HepG2 (cell line): ENCODE measurements at regions not wholly inside any gene's neighbourhood (a gene's known extent, or its start where the extent isn't known, plus 50 kb on each side); places are given as distances from the start of the nearest gene placed in this dataset.
"Not testable (repeated sequence)": the region's sequence is repeated elsewhere in the genome, so short reads cannot be mapped to it uniquely, and the experiment has no call there.

Experiments
- ATAC-seq: fragments of 200-7000 bp; cut with Tn5 transposase; 3 replicates; pipeline ENCODE4 v1.9.1; 2020; ENCODE audit warnings: mild to moderate bottlenecking, moderate library complexity
- BruUV-seq: library from RNA; stranded (reverse); fragments of 400-500 nt; replicated peaks from 2 replicates; lab custom pipeline; 2021; lab: Mats Ljungman, UMichigan
- CTCF ChIA-PET: fragments of 300-600 bp; formaldehyde crosslinking; extraction: SDS; loops from one replicate; lab custom pipeline; 2021; ENCODE audit warnings: low total read pairs, inconsistent platforms, low intra/inter-chr PET ratio; lab: Yijun Ruan, JAX
- POLR2A ChIA-PET: fragments of 350-600 bp; sonication (Branson Sonifier 250); formaldehyde crosslinking; loops from one replicate; lab custom pipeline; 2020; ENCODE audit warnings: antibody characterized with exemption, inconsistent platforms; lab: Yijun Ruan, JAX
- DNase-seq: peaks from one replicate; pipeline ENCODE4 v3.0.0-alpha.2; 2015; ENCODE audit warnings: low spot score
- FAIRE-seq: peaks from 3 replicates; lab custom pipeline; 2011; peaks lifted over from hg19 to GRCh38; lab: Jason Lieb, UNC
- H2AFZ ChIP-seq: one replicate; pipeline ENCODE4 v1.6.1; 2011; ENCODE audit warnings: low read length, inconsistent platforms
- H3K27ac ChIP-seq: fragments of 300-600 bp; 3 replicates; pipeline ENCODE4 v1.8.0; 2011; ENCODE audit warnings: mixed run types, mild to moderate bottlenecking, mixed read lengths, low read length, inconsistent platforms; ENCODE audit not compliant: insufficient read depth; ENCODE audit errors: extremely low read length
- H3K27me3 ChIP-seq, 2 experiments: fragments of 200-600 bp in 1 of 2; 2 replicates in 1 of 2; 3 replicates in 1 of 2; pipeline versions ENCODE4 v1.6.0 to v1.8.0; 2011; ENCODE audit warnings: low read length in 2 of 2, mild to moderate bottlenecking in 2 of 2, moderate library complexity in 2 of 2, inconsistent platforms in 1 of 2; ENCODE audit not compliant: insufficient read depth in 2 of 2, control insufficient read depth in 1 of 2
- H3K36me3 ChIP-seq, 2 experiments: fragments of 200-600 bp in 1 of 2; replicated peaks in 1 of 2; 2 replicates in 1 of 2; 3 replicates in 1 of 2; pipeline versions ENCODE4 v1.5.1 to v1.8.0; 2011; ENCODE audit warnings: low read length in 2 of 2, inconsistent platforms in 1 of 2; ENCODE audit not compliant: insufficient read depth in 2 of 2, control insufficient read depth in 1 of 2
- H3K4me1 ChIP-seq: 2 replicates; pipeline ENCODE4 v1.5.1; 2012; ENCODE audit warnings: low read length, inconsistent platforms; ENCODE audit not compliant: insufficient read depth
- H3K4me2 ChIP-seq: 2 replicates; pipeline ENCODE4 v1.6.0; 2011; ENCODE audit warnings: low read depth, low read length, inconsistent platforms
- H3K4me3 ChIP-seq, 3 experiments: fragments of 200-600 bp in 1 of 3; sonication (generic), shearing (Covaris generic) in 1 of 3; replicated peaks in 1 of 3; 2 replicates each; pipeline ENCODE4 v1.5.1; 2011 to 2016; ENCODE audit warnings: low read length in 3 of 3, inconsistent platforms in 2 of 3, low read depth in 2 of 3, mild to moderate bottlenecking in 2 of 3, control low read depth in 1 of 3, mixed read lengths in 1 of 3; ENCODE audit not compliant: insufficient read depth in 1 of 3
- H3K79me2 ChIP-seq: one replicate; pipeline ENCODE4 v1.6.1; 2011; ENCODE audit warnings: low read length, inconsistent platforms; ENCODE audit not compliant: insufficient read depth
- H3K9ac ChIP-seq: 2 replicates; pipeline ENCODE4 v1.6.0; 2011; ENCODE audit warnings: mild to moderate bottlenecking, low read depth, low read length, inconsistent platforms; ENCODE audit not compliant: insufficient read depth
- H3K9me3 ChIP-seq: 2 replicates; pipeline ENCODE4 v1.5.1; 2012; ENCODE audit warnings: mild to moderate bottlenecking, low read length
- H4K20me1 ChIP-seq: 2 replicates; pipeline ENCODE4 v1.6.0; 2011; ENCODE audit warnings: inconsistent platforms, mild to moderate bottlenecking, low read length, moderate library complexity; ENCODE audit not compliant: insufficient read depth
- DMTF1 ChIP-seq: sonication (generic); formaldehyde crosslinking; IDR thresholded peaks from 2 replicates; pipeline ENCODE4 v1.4.0; 2020; ENCODE audit warnings: mild to moderate bottlenecking, missing genetic modification reagents
- HIVEP1 ChIP-seq: sonication (generic); formaldehyde crosslinking; IDR thresholded peaks from 2 replicates; pipeline ENCODE4 v1.4.0; 2020; ENCODE audit warnings: mild to moderate bottlenecking, missing genetic modification reagents
- JUN ChIP-seq: sonication (generic); formaldehyde crosslinking; IDR thresholded peaks from 2 replicates; pipeline ENCODE4 v1.4.0; 2020; ENCODE audit warnings: mild to moderate bottlenecking, missing genetic modification reagents
- KAT2B ChIP-seq: fragments of 150-350 bp; IDR thresholded peaks from 2 replicates; pipeline ENCODE4 v1.6.1; 2014; ENCODE audit warnings: low read depth, low read length, borderline replicate concordance
- MAFK ChIP-seq, 2 experiments: IDR thresholded peaks in 1 of 2; conservative IDR thresholded peaks in 1 of 2; 2 replicates each; pipeline ENCODE4 v1.6.1; 2011; ENCODE audit warnings: improper control_type of control experiment in 2 of 2, low read length in 2 of 2
- MEF2D ChIP-seq: sonication (generic); formaldehyde crosslinking; IDR thresholded peaks from 2 replicates; pipeline ENCODE4 v1.5.1; 2020; ENCODE audit warnings: mild to moderate bottlenecking, missing genetic modification reagents
- SOX6 ChIP-seq, 2 experiments: fragments of 450-650 bp in 1 of 2; sonication (generic) in 1 of 2; formaldehyde crosslinking in 1 of 2; IDR thresholded peaks; 2 replicates each; pipeline versions ENCODE4 v1.4.0 to v1.6.1; 2017 to 2020; ENCODE audit warnings: antibody characterized with exemption in 1 of 2, mild to moderate bottlenecking in 1 of 2, missing genetic modification reagents in 1 of 2
- SP2 ChIP-seq: sonication (generic); formaldehyde crosslinking; IDR thresholded peaks from 2 replicates; pipeline ENCODE4 v1.5.1; 2020; ENCODE audit warnings: mild to moderate bottlenecking, missing genetic modification reagents
- TAF1 ChIP-seq: sonication (generic); formaldehyde crosslinking; IDR thresholded peaks from 2 replicates; pipeline ENCODE4 v1.4.0; 2020; ENCODE audit warnings: missing genetic modification reagents
- TGIF2 ChIP-seq: IDR thresholded peaks from 2 replicates; pipeline ENCODE4 v1.6.1; 2016; ENCODE audit warnings: control low read depth, missing compliant biosample characterization
- THAP7 ChIP-seq: sonication (generic); formaldehyde crosslinking; IDR thresholded peaks from 2 replicates; pipeline ENCODE4 v1.8.1; 2023; ENCODE audit warnings: mild to moderate bottlenecking, missing genetic modification reagents
- ZBTB42 ChIP-seq: sonication (generic); formaldehyde crosslinking; IDR thresholded peaks from 2 replicates; pipeline ENCODE4 v1.5.0; 2020; ENCODE audit warnings: mild to moderate bottlenecking, missing genetic modification reagents
- ZFP41 ChIP-seq: sonication (generic); formaldehyde crosslinking; IDR thresholded peaks from 2 replicates; pipeline ENCODE4 v1.4.0; 2020; ENCODE audit warnings: mild to moderate bottlenecking, missing genetic modification reagents, borderline replicate concordance
- ZNF543 ChIP-seq: sonication (generic); formaldehyde crosslinking; IDR thresholded peaks from 2 replicates; pipeline ENCODE4 v1.4.0; 2020; ENCODE audit warnings: mild to moderate bottlenecking, missing genetic modification reagents
- ZNF556 ChIP-seq: sonication (generic); formaldehyde crosslinking; IDR thresholded peaks from 2 replicates; pipeline ENCODE4 v1.4.0; 2020; ENCODE audit warnings: mild to moderate bottlenecking, missing genetic modification reagents, borderline replicate concordance
- ZNF713 ChIP-seq: sonication (generic); formaldehyde crosslinking; IDR thresholded peaks from 2 replicates; pipeline ENCODE4 v1.4.0; 2020; ENCODE audit warnings: mild to moderate bottlenecking, missing genetic modification reagents
- ZNF816 ChIP-seq: sonication (generic); formaldehyde crosslinking; IDR thresholded peaks from 2 replicates; pipeline ENCODE4 v1.8.0; 2022; ENCODE audit warnings: missing genetic modification reagents, mild to moderate bottlenecking, borderline replicate concordance
- ZSCAN12 ChIP-seq: sonication (generic); formaldehyde crosslinking; IDR thresholded peaks from 2 replicates; pipeline ENCODE4 v1.9.0; 2021; ENCODE audit warnings: mild to moderate bottlenecking, missing genetic modification reagents
- in situ Hi-C: cut with HindIII; loops from 2 replicates; pipeline ENCODE4 v1.10.0; 2017; ENCODE audit warnings: low pct_unique_long_range_greater_than_20kb; ENCODE audit not compliant: extremely low pct_ligation_motif_present
- intact Hi-C: fragments of 100-400 bp; cut with micrococcal nuclease; formaldehyde crosslinking; loops from one replicate; pipeline ENCODE4 v1.10.0; 2022; ENCODE audit not compliant: unreplicated experiment

DNA sequence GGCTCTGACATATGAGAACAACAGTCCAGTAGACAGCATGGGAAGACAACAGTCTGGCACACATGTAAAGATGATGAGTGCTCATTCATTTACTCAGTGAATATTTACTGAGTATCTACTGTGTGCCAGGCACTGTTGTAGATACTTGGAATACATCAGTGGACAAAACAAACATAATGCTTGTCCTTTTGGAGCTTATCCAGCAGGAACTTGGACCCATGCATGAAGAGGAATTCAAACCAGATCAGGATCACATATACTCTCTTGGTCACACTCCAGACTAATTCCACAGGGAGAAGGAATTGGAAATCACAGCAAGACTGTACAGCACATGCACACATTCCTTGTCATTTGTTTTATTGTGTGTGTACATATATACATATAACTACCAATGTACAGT lies 217.6 kb upstream of the TTC29 start:
- H3K4me3 ChIP-seq = no peak overlapping the region
- H3K36me3 ChIP-seq = no peaks in the 10 kb centered on the region
- H3K27me3 ChIP-seq = no peaks in the 10 kb centered on the region; a peak in 1 of 5 replicates
- in situ Hi-C loops = loop anchor here (25.0 kb wide), 1 partner anchor 699 kb away; no protein-coding TSS in a partner anchor
- no peaks in the 10 kb centered on the region for H3K79me2 ChIP-seq
- no peak overlapping the region for H3K27ac ChIP-seq
- H3K9me3 ChIP-seq = no peaks in the 10 kb centered on the region
- ChIA-PET POLR2A (no interaction called here), CTCF (no interaction called here)
- H2AFZ ChIP-seq = no peak overlapping the region
- intact Hi-C loops = no loop called here
- DNase-seq (no peak), FAIRE-seq (no peak), ATAC-seq (no peak)
- no peak for TF ChIP-seq ZBTB42 (CRISPR knock-in tag)
- no peak for TF ChIP-seq JUN (CRISPR knock-in tag)
- no peak for TF ChIP-seq ZNF556
- TF ChIP-seq TGIF2 (CRISPR knock-in tag) = no peak
- TF ChIP-seq ZFP41 = no peak
- TF ChIP-seq THAP7 = no peak
- no peak for TF ChIP-seq ZNF543 (CRISPR knock-in tag)
- TF ChIP-seq KAT2B = no peak
- no peak for TF ChIP-seq TAF1 (CRISPR knock-in tag)
- TF ChIP-seq MEF2D (CRISPR knock-in tag) = no peak
- no peak for TF ChIP-seq ZNF816 (CRISPR knock-in tag)
- no peak for TF ChIP-seq HIVEP1 (CRISPR knock-in tag)
- no peak for TF ChIP-seq SP2 (CRISPR knock-in tag)
- no peak for TF ChIP-seq ZNF713 (CRISPR knock-in tag)
- no peak for TF ChIP-seq DMTF1 (CRISPR knock-in tag)
- TF ChIP-seq ZSCAN12 (CRISPR knock-in tag) = no peak
- no peak for TF ChIP-seq SOX6 (IDR thresholded peaks at IDR 0.05)
- no peak for TF ChIP-seq SOX6 (CRISPR knock-in tag; IDR thresholded peaks at IDR 0.05)
- no peak for TF ChIP-seq MAFK (conservative IDR thresholded peaks at IDR 0.05 in 1 of 2, IDR thresholded peaks at IDR 0.05 in 1 of 2; ENCODE audit: low read length in 2 of 2)
- H3K4me2 ChIP-seq = no peak overlapping the region
- no TSS peak for BruUV-seq
- H3K4me1 ChIP-seq = peaks cover 4% of the 10 kb centered on the region
- no peaks in the 10 kb centered on the region for H4K20me1 ChIP-seq
- no peak overlapping the region for H3K9ac ChIP-seq

GRCh38 chr4:147168200-147168599 lies 222.5 kb upstream of the TTC29 start:
- CTCF ChIA-PET, H3K27ac ChIP-seq, ATAC-seq, H3K27me3 ChIP-seq, H3K4me1 ChIP-seq, intact Hi-C loops, BruUV-seq, FAIRE-seq, H4K20me1 ChIP-seq, H3K9me3 ChIP-seq, H3K4me2 ChIP-seq, H2AFZ ChIP-seq, H3K79me2 ChIP-seq, DNase-seq, POLR2A ChIA-PET, H3K9ac ChIP-seq, H3K4me3 ChIP-seq, H3K36me3 ChIP-seq: not testable (repeated sequence)
- in situ Hi-C loops = loop anchor here (25.0 kb wide), 1 partner anchor 694 kb away; no protein-coding TSS in a partner anchor
